GM06990 (cell line): ENCODE measurements at regions not wholly inside any gene's neighbourhood (a gene's known extent, or its start where the extent isn't known, plus 50 kb on each side); places are given as distances from the start of the nearest gene placed in this dataset.
"Not testable (repeated sequence)": the region's sequence is repeated elsewhere in the genome, so short reads cannot be mapped to it uniquely, and the experiment has no call there.

Experiments
- DNase-seq: peaks from one replicate; pipeline ENCODE4 v3.0.0-alpha.2; 2011; ENCODE audit not compliant: insufficient read length; ENCODE audit errors: extremely low read depth
- H3K27me3 ChIP-seq: replicated peaks from 2 replicates; pipeline ENCODE4 v1.6.0; 2011; ENCODE audit warnings: low read length; ENCODE audit not compliant: control insufficient read depth, insufficient read depth
- H3K36me3 ChIP-seq: 2 replicates; pipeline ENCODE4 v1.5.1; 2011; ENCODE audit warnings: low read length; ENCODE audit not compliant: control insufficient read depth, insufficient read depth
- H3K4me3 ChIP-seq: replicated peaks from 2 replicates; pipeline ENCODE4 v1.5.1; 2011; ENCODE audit warnings: low read depth, mild to moderate bottlenecking, control low read depth, low read length
- TF ChIP-seq, protein P1 (sequence below): IDR thresholded peaks from 2 replicates; pipeline ENCODE4 v1.5.1; 2011; ENCODE audit warnings: low read length, control low read depth, mild to moderate bottlenecking, inconsistent platforms; ENCODE audit not compliant: insufficient read depth, poor library complexity, severe bottlenecking

DNA sequence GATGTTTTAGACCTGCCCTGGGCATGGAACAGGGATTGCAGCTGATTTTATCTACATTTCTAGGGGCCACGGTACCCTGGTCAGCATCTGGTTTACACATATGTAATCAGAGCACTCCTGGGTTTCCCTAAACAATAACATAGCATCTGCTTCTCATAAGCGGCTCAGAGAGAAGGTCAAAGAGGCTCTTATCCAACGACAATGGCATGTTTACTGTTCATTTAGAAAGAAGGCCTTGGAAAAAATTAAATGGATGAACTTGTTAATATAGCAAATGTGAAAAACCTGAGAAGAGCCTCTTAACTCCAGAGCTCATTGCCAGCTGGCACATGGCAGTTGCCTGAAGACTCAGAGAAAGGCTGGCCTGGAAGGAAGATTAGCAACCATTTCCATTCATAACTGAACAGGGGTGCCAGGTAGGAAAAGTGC lies 202.8 kb upstream of the THUMPD2 start:
- Histone ChIP-seq H3K36me3 (no peaks in the 10 kb centered on the region), H3K4me3 (no peak overlapping the region), H3K27me3 (no peaks in the 10 kb centered on the region)
- no peak for DNase-seq
- TF ChIP-seq, protein P1, sequence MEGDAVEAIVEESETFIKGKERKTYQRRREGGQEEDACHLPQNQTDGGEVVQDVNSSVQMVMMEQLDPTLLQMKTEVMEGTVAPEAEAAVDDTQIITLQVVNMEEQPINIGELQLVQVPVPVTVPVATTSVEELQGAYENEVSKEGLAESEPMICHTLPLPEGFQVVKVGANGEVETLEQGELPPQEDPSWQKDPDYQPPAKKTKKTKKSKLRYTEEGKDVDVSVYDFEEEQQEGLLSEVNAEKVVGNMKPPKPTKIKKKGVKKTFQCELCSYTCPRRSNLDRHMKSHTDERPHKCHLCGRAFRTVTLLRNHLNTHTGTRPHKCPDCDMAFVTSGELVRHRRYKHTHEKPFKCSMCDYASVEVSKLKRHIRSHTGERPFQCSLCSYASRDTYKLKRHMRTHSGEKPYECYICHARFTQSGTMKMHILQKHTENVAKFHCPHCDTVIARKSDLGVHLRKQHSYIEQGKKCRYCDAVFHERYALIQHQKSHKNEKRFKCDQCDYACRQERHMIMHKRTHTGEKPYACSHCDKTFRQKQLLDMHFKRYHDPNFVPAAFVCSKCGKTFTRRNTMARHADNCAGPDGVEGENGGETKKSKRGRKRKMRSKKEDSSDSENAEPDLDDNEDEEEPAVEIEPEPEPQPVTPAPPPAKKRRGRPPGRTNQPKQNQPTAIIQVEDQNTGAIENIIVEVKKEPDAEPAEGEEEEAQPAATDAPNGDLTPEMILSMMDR = no peak

- no peaks in the 10 kb centered on the region for H3K36me3 ChIP-seq
- H3K27me3 ChIP-seq = no peaks in the 10 kb centered on the region
- TF ChIP-seq, protein P1 = no peak
- H3K4me3 ChIP-seq = no peak overlapping the region
- no peak for DNase-seq
Measured at GRCh38 chr2:39975476-39976020, 196.5 kb upstream of the THUMPD2 start.

DNA sequence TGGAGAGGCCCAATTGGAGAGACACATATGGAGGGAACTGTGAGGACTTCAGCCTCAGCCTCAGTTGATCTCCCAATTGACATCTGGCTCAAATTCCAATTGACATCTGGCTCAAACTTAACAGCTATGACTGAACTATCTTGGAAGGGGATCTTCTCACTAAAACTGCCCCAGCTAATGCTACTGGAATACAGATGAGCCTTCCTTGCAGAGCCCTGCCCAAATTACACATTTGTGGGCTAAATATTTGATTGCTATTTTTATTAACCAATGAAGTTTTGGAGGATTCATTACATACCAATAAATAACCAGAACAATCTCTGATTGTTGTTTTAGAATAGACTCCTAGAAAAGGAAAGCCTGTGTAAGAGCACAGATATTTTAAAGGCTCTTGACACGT lies 189.0 kb upstream of the THUMPD2 start:
- Histone ChIP-seq H3K36me3 (no peaks in the 10 kb centered on the region), H3K4me3 (no peak overlapping the region), H3K27me3 (no peaks in the 10 kb centered on the region)
- TF ChIP-seq, protein P1 = no peak
- DNase-seq = no peak

- H3K4me3 ChIP-seq, DNase-seq, H3K27me3 ChIP-seq: not testable (repeated sequence)
Measured at GRCh38 chr2:39960681-39961080, 181.6 kb upstream of the THUMPD2 start.

DNA sequence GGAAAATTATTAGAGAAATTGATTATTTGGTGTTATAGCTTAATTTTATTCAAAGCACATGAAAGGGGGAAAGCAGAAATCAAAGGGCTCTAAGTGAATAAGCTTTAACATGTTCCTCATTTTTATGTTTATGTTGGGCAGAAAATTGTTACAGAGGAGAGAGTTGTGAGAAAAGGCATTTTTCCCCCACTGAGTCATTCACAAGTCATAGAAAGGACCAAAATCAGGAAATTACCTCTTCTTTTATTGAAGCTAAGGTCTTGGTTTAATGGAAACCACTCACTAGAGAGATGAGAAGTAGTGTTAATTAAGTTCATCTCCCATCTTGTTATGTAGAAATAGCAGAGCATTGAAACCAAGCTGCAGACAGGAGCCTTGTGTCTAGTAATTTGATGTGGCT lies 175.3 kb upstream of the THUMPD2 start:
- H3K27me3 ChIP-seq = no peaks in the 10 kb centered on the region
- TF ChIP-seq, protein P1 = no peak
- no peaks in the 10 kb centered on the region for H3K36me3 ChIP-seq
- no peak overlapping the region for H3K4me3 ChIP-seq
- DNase-seq = no peak

More at GRCh38 chr2:39960681-39961080, 181.6 kb upstream of the THUMPD2 start:
- H3K36me3 ChIP-seq = not testable (repeated sequence)

GRCh38 chr2:39949131-39949530 lies 170.1 kb upstream of the THUMPD2 start:
- H3K4me3 ChIP-seq = no peak overlapping the region
- no peak for DNase-seq
- H3K27me3 ChIP-seq = no peaks in the 10 kb centered on the region
- TF ChIP-seq, protein P1 = no peak
- H3K36me3 ChIP-seq = no peaks in the 10 kb centered on the region
